ENCODE measurements at regions not wholly inside any gene's neighbourhood (a gene's known extent, or its start where the extent isn't known, plus 50 kb on each side); places are given as distances from the start of the nearest gene placed in this dataset.
A peak's percentile ranks its signal among the peaks of the same experiment; 100 is the strongest.

GRCh38 chr6:90385759-90386313, 89.2 kb upstream of the BACH2 start:
- ATAC-seq (ENCODE audit: low read depth) = no peak
- Histone ChIP-seq H3K4me3 (ENCODE audit: control extremely low read depth in 1 of 5, extremely low read depth in 1 of 5, insufficient read depth in 1 of 5, low read depth in 2 of 5, low read length in 4 of 5) (peak overlapping the region in 1 of 5 experiments; percentile 8), H3K9me3 (ENCODE audit: control extremely low read depth in 1 of 3, control insufficient read depth in 2 of 3, insufficient read depth in 1 of 3, low read length in 2 of 3) (no peaks in the 10 kb centered on the region), H3K4me2 (replicated peaks; ENCODE audit: low read depth, low read length, poor library complexity, severe bottlenecking) (peak overlapping the region; percentile 56), H2AFZ (ENCODE audit: insufficient read depth, low read depth, low read length, poor library complexity, severe bottlenecking) (no peak overlapping the region), H4K20me1 (ENCODE audit: control insufficient read depth, insufficient read depth, low read length, poor library complexity, severe bottlenecking) (no peaks in the 10 kb centered on the region), H3K27ac (ENCODE audit: low read length in 2 of 2) (peak overlapping the region; percentile 74 to 93), H3K27me3 (replicated peaks in 1 of 4; ENCODE audit: control extremely low read depth in 1 of 4, control insufficient read depth in 3 of 4, insufficient read depth in 4 of 4, low read length in 3 of 4) (no peaks in the 10 kb centered on the region), H3K4me1 (ENCODE audit: control insufficient read depth in 2 of 2, insufficient read depth in 2 of 2, low read length in 2 of 2) (peaks cover 83 to 87% of the 10 kb centered on the region in 2 donors), H3K9ac (ENCODE audit: low read length) (peak overlapping the region; percentile 16), H3K36me3 (replicated peaks in 1 of 2; ENCODE audit: control extremely low read depth in 1 of 2, control insufficient read depth in 1 of 2, extremely low read depth in 1 of 2, insufficient read depth in 2 of 2, low read length in 1 of 2) (no peaks in the 10 kb centered on the region), H3K79me2 (ENCODE audit: control insufficient read depth, insufficient read depth, low read length) (peaks cover 65% of the 10 kb centered on the region)
- H3K27ac Mint-ChIP-seq = no peak overlapping the region
- DNase-seq = peak; percentile 54
- intact Hi-C loops (cut with micrococcal nuclease) = loop anchor here (10.0 kb wide), 1 partner anchor 561 kb away; the partner anchor contains the start of gene CASP8AP2
- WGBS (ENCODE audit: insufficient coverage) = no CpG with 5 or more reads among the region's 1 CpG
- ChIA-PET POLR2A (interaction anchor here (0.6 to 1.1 kb wide), 2 partner anchors 75 to 88 kb away, joined by 3 to 4 read pairs; no protein-coding TSS in a partner anchor), CTCF (interaction anchor here (0.8 to 1.8 kb wide), 4 partner anchors 17 to 445 kb away, joined by 3 to 4 read pairs (median 4); no protein-coding TSS in a partner anchor)
- peak overlapping the region; percentile 52 for H3K4me3 Mint-ChIP-seq
- no peaks in the 10 kb centered on the region for H3K9me3 Mint-ChIP-seq (ENCODE audit: insufficient read depth)
- no peaks in the 10 kb centered on the region for H3K27me3 Mint-ChIP-seq
- TF ChIP-seq EZH2 (IDR thresholded peaks at IDR 0.05; ENCODE audit: borderline replicate concordance, insufficient read depth, low read depth, low read length, poor library complexity, severe bottlenecking) (no peak), CTCF (IDR thresholded peaks at IDR 0.05) (no peak)
- peaks cover 94% of the 10 kb centered on the region for H3K4me1 Mint-ChIP-seq

GRCh38 chr6:90384720-90385119, 88.1 kb upstream of the BACH2 start:
- Mint-ChIP-seq H3K4me3 (peak overlapping the region; percentile 27), H3K4me1 (peaks cover 89% of the 10 kb centered on the region), H3K27ac (peak overlapping the region; percentile 55), H3K9me3 (ENCODE audit: insufficient read depth) (no peaks in the 10 kb centered on the region), H3K27me3 (no peaks in the 10 kb centered on the region)
- Histone ChIP-seq H3K27ac (ENCODE audit: low read length in 2 of 2) (peak overlapping the region; percentile 74 to 93), H3K27me3 (replicated peaks in 1 of 4; ENCODE audit: control extremely low read depth in 1 of 4, control insufficient read depth in 3 of 4, insufficient read depth in 4 of 4, low read length in 3 of 4) (no peaks in the 10 kb centered on the region), H3K4me2 (replicated peaks; ENCODE audit: low read depth, low read length, poor library complexity, severe bottlenecking) (peak overlapping the region; percentile 56), H3K36me3 (replicated peaks in 1 of 2; ENCODE audit: control extremely low read depth in 1 of 2, control insufficient read depth in 1 of 2, extremely low read depth in 1 of 2, insufficient read depth in 2 of 2, low read length in 1 of 2) (no peaks in the 10 kb centered on the region), H3K79me2 (ENCODE audit: control insufficient read depth, insufficient read depth, low read length) (peaks cover 63% of the 10 kb centered on the region), H3K4me1 (ENCODE audit: control insufficient read depth in 2 of 2, insufficient read depth in 2 of 2, low read length in 2 of 2) (peaks cover 86 to 88% of the 10 kb centered on the region in 2 donors), H4K20me1 (ENCODE audit: control insufficient read depth, insufficient read depth, low read length, poor library complexity, severe bottlenecking) (no peaks in the 10 kb centered on the region), H3K4me3 (ENCODE audit: control extremely low read depth in 1 of 5, extremely low read depth in 1 of 5, insufficient read depth in 1 of 5, low read depth in 2 of 5, low read length in 4 of 5) (peak overlapping the region in 2 of 5 experiments; percentile 0 to 17), H3K9ac (ENCODE audit: low read length) (peak overlapping the region; percentile 17), H2AFZ (ENCODE audit: insufficient read depth, low read depth, low read length, poor library complexity, severe bottlenecking) (peak overlapping the region; percentile 14), H3K9me3 (ENCODE audit: control extremely low read depth in 1 of 3, control insufficient read depth in 2 of 3, insufficient read depth in 1 of 3, low read length in 2 of 3) (no peaks in the 10 kb centered on the region)
- ChIA-PET CTCF (interaction anchor here (0.7 to 2.7 kb wide), 5 partner anchors 8 to 95 kb away, joined by 3 to 25 read pairs (median 3); no protein-coding TSS in a partner anchor), POLR2A (no interaction called here)
- no peak for TF ChIP-seq EZH2 (IDR thresholded peaks at IDR 0.05; ENCODE audit: borderline replicate concordance, insufficient read depth, low read depth, low read length, poor library complexity, severe bottlenecking)
- TF ChIP-seq CTCF (IDR thresholded peaks at IDR 0.05) = no peak
- WGBS (ENCODE audit: insufficient coverage) = 86% methylated on average over 4 of the region's 5 CpGs
- intact Hi-C loops (cut with micrococcal nuclease) = loop anchor here (1.0 to 10.0 kb wide), 2 partner anchors 9 to 560 kb away; partner anchors contain the start of gene CASP8AP2
- no peak for DNase-seq
- no peak for ATAC-seq (ENCODE audit: low read depth)

All from B cell (primary cell).